SH-SY5Y (cell line): ENCODE measurements at regions not wholly inside any gene's neighbourhood (a gene's known extent, or its start where the extent isn't known, plus 50 kb on each side); places are given as distances from the start of the nearest gene placed in this dataset.

ENCODE experiments used
- GATA2 ChIP-seq: IDR thresholded peaks from 2 replicates; pipeline ENCODE4 v1.6.1; 2011; ENCODE audit warnings: mild to moderate bottlenecking, low read depth, low read length
- GATA3 ChIP-seq: IDR thresholded peaks from 2 replicates; pipeline ENCODE4 v1.6.1; 2011; ENCODE audit warnings: low read depth, mild to moderate bottlenecking, low read length, moderate library complexity

GRCh38 chr11:70637186-70637800, 239.0 kb downstream of the CTTN start:
- no peak for TF ChIP-seq GATA2
- TF ChIP-seq GATA3, result no peak
